Smooth muscle cell (in vitro differentiated cells): ENCODE measurements at regions not wholly inside any gene's neighbourhood (a gene's known extent, or its start where the extent isn't known, plus 50 kb on each side); places are given as distances from the start of the nearest gene placed in this dataset.

ENCODE experiments used
- DNase-seq: peaks from one replicate; lab custom pipeline; 2025; ENCODE audit not compliant: unreplicated experiment; lab: John Stamatoyannopoulos, UW
- H2AFZ ChIP-seq: fragments of 200-600 bp; sonication (generic); 2 replicates; pipeline ENCODE4 v1.6.0; 2016; ENCODE audit warnings: antibody characterized with exemption, low read depth, mild to moderate bottlenecking
- H3F3A ChIP-seq: fragments of 200-600 bp; sonication (generic); 2 replicates; pipeline ENCODE4 v1.6.0; 2017; ENCODE audit warnings: antibody characterized with exemption, low read depth
- H3K27ac ChIP-seq: fragments of 200-600 bp; sonication (generic); 2 replicates; pipeline ENCODE4 v1.5.1; 2016; ENCODE audit warnings: low read depth, mild to moderate bottlenecking
- H3K27me3 ChIP-seq: fragments of 200-600 bp; sonication (generic); 2 replicates; pipeline ENCODE4 v1.6.1; 2016; ENCODE audit warnings: low read depth, mild to moderate bottlenecking
- H3K36me3 ChIP-seq: fragments of 200-600 bp; sonication (generic); 2 replicates; pipeline ENCODE4 v1.5.1; 2016; ENCODE audit warnings: low read depth
- H3K4me1 ChIP-seq: fragments of 200-600 bp; sonication (generic); 2 replicates; pipeline ENCODE4 v1.5.1; 2016; ENCODE audit warnings: low read depth
- H3K4me2 ChIP-seq: fragments of 200-600 bp; sonication (generic); 2 replicates; pipeline ENCODE4 v1.6.0; 2016; ENCODE audit warnings: mild to moderate bottlenecking
- H3K4me3 ChIP-seq: fragments of 200-600 bp; sonication (generic); 2 replicates; pipeline ENCODE4 v1.5.1; 2016; ENCODE audit warnings: mild to moderate bottlenecking
- H3K79me2 ChIP-seq: fragments of 200-600 bp; sonication (generic); 2 replicates; pipeline ENCODE4 v1.6.0; 2016; ENCODE audit warnings: low read depth, mild to moderate bottlenecking
- H3K9ac ChIP-seq: fragments of 200-600 bp; sonication (generic); 2 replicates; pipeline ENCODE4 v1.6.0; 2016; ENCODE audit warnings: low read depth
- H3K9me3 ChIP-seq: fragments of 200-600 bp; sonication (generic); replicated peaks from 2 replicates; pipeline ENCODE4 v1.5.1; 2016; ENCODE audit warnings: low read depth
- H4K20me1 ChIP-seq: fragments of 200-600 bp; sonication (generic); 2 replicates; pipeline ENCODE4 v1.6.0; 2016; ENCODE audit warnings: low read depth
- WGBS: methylation state at CpG from one replicate; pipeline ENCODE4 v1.1.7; 2016; ENCODE audit warnings: low lambda C conversion rate; 5-methylcytosine and 5-hydroxymethylcytosine counted together
- TF ChIP-seq, protein P1 (sequence below): fragments of 200-600 bp; sonication (generic); IDR thresholded peaks from 2 replicates; pipeline ENCODE4 v1.5.1; 2017; ENCODE audit warnings: borderline replicate concordance, mild to moderate bottlenecking, antibody characterized with exemption; ENCODE audit not compliant: insufficient read depth, poor library complexity, severe bottlenecking

DNA sequence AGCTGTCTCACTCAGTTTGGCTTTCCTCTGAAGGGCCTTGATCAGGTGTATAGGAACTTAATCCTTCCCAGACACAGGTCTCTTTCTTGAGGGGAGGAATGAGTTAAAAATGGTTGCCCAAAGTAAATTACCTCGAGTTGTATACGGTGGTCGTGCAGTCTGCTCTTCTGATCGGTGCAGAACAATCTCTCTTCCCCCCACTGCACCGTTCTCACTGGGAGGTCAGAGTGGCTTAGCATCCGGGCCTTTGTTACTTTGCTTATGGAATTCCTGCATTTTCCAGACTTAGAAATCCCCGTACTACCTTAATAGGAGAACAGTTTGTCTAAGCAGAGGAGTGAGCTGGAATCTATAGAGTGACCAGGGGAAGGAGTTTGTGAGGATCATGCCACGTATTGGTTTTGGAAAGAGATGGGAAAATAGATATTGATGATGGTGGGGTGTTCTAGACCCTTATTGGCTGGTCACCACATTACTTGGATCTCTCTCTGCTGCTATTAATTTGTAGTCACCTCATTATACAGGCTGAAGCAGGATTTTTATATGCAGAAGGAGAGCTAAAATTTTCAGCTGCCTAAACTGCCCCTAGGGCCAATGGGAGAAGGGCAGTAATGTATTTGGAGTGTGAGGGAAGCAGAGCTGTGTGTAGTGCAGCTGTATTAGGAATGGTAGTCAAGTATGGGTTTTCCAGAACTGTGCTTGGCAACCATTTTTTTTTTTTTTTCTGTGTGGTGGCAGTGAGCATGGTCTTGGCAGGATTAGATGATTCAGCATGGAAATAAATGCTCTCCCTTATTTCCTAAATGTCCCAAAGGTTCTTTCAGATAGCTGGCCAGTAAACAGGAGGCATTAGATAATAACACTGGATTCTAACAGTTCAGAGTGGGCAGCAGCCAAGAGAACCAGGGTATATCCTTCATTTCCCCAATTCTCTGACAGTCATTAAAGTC lies 81.5 kb downstream of the NDUFS5 start:
- Histone ChIP-seq H3F3A (peaks cover 37% of the 10 kb centered on the region), H4K20me1 (peaks cover 27% of the 10 kb centered on the region), H3K4me1 (peaks cover 57% of the 10 kb centered on the region), H3K27me3 (no peaks in the 10 kb centered on the region), H3K9ac (peak overlapping the region; percentile 89), H3K36me3 (no peaks in the 10 kb centered on the region), H3K27ac (peak overlapping the region; percentile 95), H3K4me3 (peak overlapping the region; percentile 88), H3K4me2 (peak overlapping the region; percentile 90), H3K79me2 (peaks cover 61% of the 10 kb centered on the region), H3K9me3 (no peaks in the 10 kb centered on the region), H2AFZ (no peak overlapping the region)
- WGBS, result 2% methylated on average over 8 of the region's 8 CpGs
- TF ChIP-seq, protein P1, sequence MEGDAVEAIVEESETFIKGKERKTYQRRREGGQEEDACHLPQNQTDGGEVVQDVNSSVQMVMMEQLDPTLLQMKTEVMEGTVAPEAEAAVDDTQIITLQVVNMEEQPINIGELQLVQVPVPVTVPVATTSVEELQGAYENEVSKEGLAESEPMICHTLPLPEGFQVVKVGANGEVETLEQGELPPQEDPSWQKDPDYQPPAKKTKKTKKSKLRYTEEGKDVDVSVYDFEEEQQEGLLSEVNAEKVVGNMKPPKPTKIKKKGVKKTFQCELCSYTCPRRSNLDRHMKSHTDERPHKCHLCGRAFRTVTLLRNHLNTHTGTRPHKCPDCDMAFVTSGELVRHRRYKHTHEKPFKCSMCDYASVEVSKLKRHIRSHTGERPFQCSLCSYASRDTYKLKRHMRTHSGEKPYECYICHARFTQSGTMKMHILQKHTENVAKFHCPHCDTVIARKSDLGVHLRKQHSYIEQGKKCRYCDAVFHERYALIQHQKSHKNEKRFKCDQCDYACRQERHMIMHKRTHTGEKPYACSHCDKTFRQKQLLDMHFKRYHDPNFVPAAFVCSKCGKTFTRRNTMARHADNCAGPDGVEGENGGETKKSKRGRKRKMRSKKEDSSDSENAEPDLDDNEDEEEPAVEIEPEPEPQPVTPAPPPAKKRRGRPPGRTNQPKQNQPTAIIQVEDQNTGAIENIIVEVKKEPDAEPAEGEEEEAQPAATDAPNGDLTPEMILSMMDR, result no peak
- no peak for DNase-seq

DNA sequence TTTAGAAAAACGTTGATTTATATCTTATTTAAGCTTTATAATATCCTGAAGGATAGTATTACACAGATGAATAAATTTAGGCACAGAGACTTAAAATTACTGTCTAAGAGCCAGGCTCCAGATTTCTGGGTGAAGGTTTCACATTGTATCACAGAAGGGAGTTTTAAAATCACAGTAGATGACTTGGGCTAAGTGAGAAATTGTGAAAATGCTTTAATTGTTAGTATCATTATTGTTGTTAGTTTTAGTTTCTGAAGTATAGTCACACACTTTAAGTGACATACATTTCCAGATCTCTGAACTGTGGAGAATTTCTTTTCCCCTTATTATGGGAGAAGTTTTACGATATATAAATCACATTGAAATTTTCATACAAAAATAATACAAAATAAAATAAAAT lies 83.5 kb downstream of the NDUFS5 start:
- Histone ChIP-seq H3F3A (peaks cover 25% of the 10 kb centered on the region), H3K27ac (peak overlapping the region; percentile 95)
- WGBS, result 90% methylated on average over 2 of the region's 2 CpGs

DNA sequence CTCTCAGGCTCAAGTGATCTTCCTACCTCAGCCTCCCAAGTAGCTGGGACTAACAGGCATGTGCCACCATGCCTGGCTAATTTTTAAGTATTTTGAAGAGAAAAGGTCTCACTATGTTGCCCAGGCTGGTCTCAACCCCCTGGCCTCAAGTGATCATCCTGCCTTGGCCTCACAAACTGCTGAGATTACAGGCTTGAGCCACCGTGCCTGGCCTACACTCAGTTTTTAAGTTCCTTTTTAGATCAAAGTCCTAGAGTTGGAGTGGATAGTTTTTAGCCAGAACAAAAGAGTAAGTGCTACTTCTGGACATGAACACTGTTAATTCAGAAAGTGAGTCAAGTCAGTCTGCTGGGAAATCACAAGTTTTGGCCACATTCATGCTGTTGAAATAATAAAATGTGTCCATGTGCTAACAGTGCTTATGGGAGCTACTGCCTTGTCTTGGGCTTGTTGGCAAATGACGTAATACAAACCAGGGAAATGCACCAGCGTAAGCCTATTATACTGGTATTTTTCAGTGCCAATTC lies 84.2 kb downstream of the NDUFS5 start:
- 23% methylated on average over 3 of the region's 3 CpGs for WGBS
- no peaks in the 10 kb centered on the region for H3K36me3 ChIP-seq
- H3K4me3 ChIP-seq, result no peak overlapping the region
- H3F3A ChIP-seq, result peaks cover 27% of the 10 kb centered on the region
- H3K27me3 ChIP-seq, result no peaks in the 10 kb centered on the region
- H3K27ac ChIP-seq, result peak overlapping the region; percentile 95
- H3K9me3 ChIP-seq, result no peaks in the 10 kb centered on the region
- no peak overlapping the region for H2AFZ ChIP-seq
- H4K20me1 ChIP-seq, result peaks cover 53% of the 10 kb centered on the region
- H3K79me2 ChIP-seq, result peaks cover 89% of the 10 kb centered on the region
- TF ChIP-seq, protein P1, result no peak
- peaks cover 43% of the 10 kb centered on the region for H3K4me1 ChIP-seq
- DNase-seq, result no peak
- peak overlapping the region; percentile 44 for H3K4me2 ChIP-seq
- H3K9ac ChIP-seq, result peak overlapping the region; percentile 71

More for the DNA sequence above, 83.5 kb downstream of the NDUFS5 start:
- Histone ChIP-seq H3K79me2 (peaks cover 82% of the 10 kb centered on the region), H4K20me1 (peaks cover 45% of the 10 kb centered on the region), H3K9me3 (no peaks in the 10 kb centered on the region), H3K4me2 (peak overlapping the region; percentile 56), H2AFZ (no peak overlapping the region), H3K9ac (no peak overlapping the region), H3K4me3 (no peak overlapping the region), H3K27me3 (no peaks in the 10 kb centered on the region), H3K36me3 (no peaks in the 10 kb centered on the region), H3K4me1 (peaks cover 38% of the 10 kb centered on the region)
- TF ChIP-seq, protein P1, result no peak
- no peak for DNase-seq
